ENCODE measurements at regions not wholly inside any gene's neighbourhood (a gene's known extent, or its start where the extent isn't known, plus 50 kb on each side); places are given as distances from the start of the nearest gene placed in this dataset.

- no peak for DNase-seq (ENCODE audit: low read depth in 2 of 2)
These were observed 373.6 kb upstream of the TRIB2 start for GRCh38 chr2:12343141-12343540.

- DNase-seq (ENCODE audit: low read depth in 2 of 2) = no peak
These were observed 369.7 kb upstream of the TRIB2 start for GRCh38 chr2:12347066-12347493.

- no peak for DNase-seq (ENCODE audit: low read depth in 2 of 2)
These were observed 368.5 kb upstream of the TRIB2 start for GRCh38 chr2:12348216-12348615.

- DNase-seq (ENCODE audit: low read depth in 2 of 2) = no peak
These were observed 365.9 kb upstream of the TRIB2 start for GRCh38 chr2:12350821-12351220.

- no peak for DNase-seq (ENCODE audit: low read depth in 2 of 2)
These were observed 363.8 kb upstream of the TRIB2 start for GRCh38 chr2:12352889-12353288.

GRCh38 chr2:12361506-12361905 lies 355.2 kb upstream of the TRIB2 start:
- no peak for DNase-seq (ENCODE audit: low read depth in 2 of 2)

GRCh38 chr2:12363138-12363537 lies 353.6 kb upstream of the TRIB2 start:
- no peak for DNase-seq (ENCODE audit: low read depth in 2 of 2)

GRCh38 chr2:12363569-12363968 lies 353.2 kb upstream of the TRIB2 start:
- DNase-seq (ENCODE audit: low read depth in 2 of 2) = no peak

- no peak for DNase-seq (ENCODE audit: low read depth in 2 of 2)
These were observed 347.2 kb upstream of the TRIB2 start for GRCh38 chr2:12369566-12369965.

GRCh38 chr2:12376025-12376424 lies 340.7 kb upstream of the TRIB2 start:
- DNase-seq (ENCODE audit: low read depth in 2 of 2) = no peak

- no peak for DNase-seq (ENCODE audit: low read depth in 2 of 2)
These were observed 337.6 kb upstream of the TRIB2 start for GRCh38 chr2:12379143-12379542.

GRCh38 chr2:12381543-12382325 lies 335.0 kb upstream of the TRIB2 start:
- no peak for DNase-seq (ENCODE audit: low read depth in 2 of 2)

GRCh38 chr2:12382366-12382765 lies 334.4 kb upstream of the TRIB2 start:
- no peak for DNase-seq (ENCODE audit: low read depth in 2 of 2)

- DNase-seq (ENCODE audit: low read depth in 2 of 2) = no peak
These were observed 327.2 kb upstream of the TRIB2 start for GRCh38 chr2:12389344-12390045.

GRCh38 chr2:12391116-12391515 lies 325.6 kb upstream of the TRIB2 start:
- DNase-seq (ENCODE audit: low read depth in 2 of 2) = no peak

- DNase-seq (ENCODE audit: low read depth in 2 of 2) = no peak
These were observed 320.0 kb upstream of the TRIB2 start for GRCh38 chr2:12396699-12397098.

- DNase-seq (ENCODE audit: low read depth in 2 of 2) = no peak
These were observed 318.9 kb upstream of the TRIB2 start for GRCh38 chr2:12397854-12398253.

- no peak for DNase-seq (ENCODE audit: low read depth in 2 of 2)
These were observed 317.5 kb upstream of the TRIB2 start for GRCh38 chr2:12399240-12399639.

- DNase-seq (ENCODE audit: low read depth in 2 of 2) = no peak
These were observed 316.2 kb upstream of the TRIB2 start for GRCh38 chr2:12400543-12400942.

GRCh38 chr2:12402440-12403139 lies 314.1 kb upstream of the TRIB2 start:
- no peak for DNase-seq (ENCODE audit: low read depth in 2 of 2)

- no peak for DNase-seq (ENCODE audit: low read depth in 2 of 2)
These were observed 312.2 kb upstream of the TRIB2 start for GRCh38 chr2:12404497-12404896.

GRCh38 chr2:12407160-12407559 lies 309.6 kb upstream of the TRIB2 start:
- DNase-seq (ENCODE audit: low read depth in 2 of 2) = no peak

GRCh38 chr2:12412898-12413305 lies 303.8 kb upstream of the TRIB2 start:
- no peak for DNase-seq (ENCODE audit: low read depth in 2 of 2)

Measured in fibroblast of skin of left biceps (primary cell).